ENCODE measurements at regions not wholly inside any gene's neighbourhood (a gene's known extent, or its start where the extent isn't known, plus 50 kb on each side); places are given as distances from the start of the nearest gene placed in this dataset.

- Mint-ChIP-seq H3K27me3 (ENCODE audit: low read depth) (no peaks in the 10 kb centered on the region), H3K36me3 (ENCODE audit: low read depth) (no peaks in the 10 kb centered on the region), H3K27ac (no peak overlapping the region), H3K9me3 (no peaks in the 10 kb centered on the region), H3K4me1 (no peaks in the 10 kb centered on the region), H3K4me3 (no peak overlapping the region)
- TF ChIP-seq CTCF (IDR thresholded peaks at IDR 0.05; ENCODE audit: unreplicated experiment in 3 of 3): no peak
These were observed 233.3 kb upstream of the FOXN3 start for GRCh38 chr14:89650077-89650978.

GRCh38 chr14:89649451-89650075 lies 232.5 kb upstream of the FOXN3 start:
- no peak for TF ChIP-seq CTCF (IDR thresholded peaks at IDR 0.05; ENCODE audit: unreplicated experiment in 3 of 3)
- Mint-ChIP-seq H3K27me3 (ENCODE audit: low read depth) (no peaks in the 10 kb centered on the region), H3K27ac (no peak overlapping the region), H3K4me1 (no peaks in the 10 kb centered on the region), H3K4me3 (no peak overlapping the region), H3K36me3 (ENCODE audit: low read depth) (no peaks in the 10 kb centered on the region), H3K9me3 (no peaks in the 10 kb centered on the region)

- TF ChIP-seq CTCF (IDR thresholded peaks at IDR 0.05; ENCODE audit: unreplicated experiment in 3 of 3): no peak
- H3K27ac Mint-ChIP-seq: no peak overlapping the region
- no peak overlapping the region for H3K4me3 Mint-ChIP-seq
- no peaks in the 10 kb centered on the region for H3K27me3 Mint-ChIP-seq (ENCODE audit: low read depth)
- no peaks in the 10 kb centered on the region for H3K36me3 Mint-ChIP-seq (ENCODE audit: low read depth)
- H3K9me3 Mint-ChIP-seq: no peaks in the 10 kb centered on the region
- H3K4me1 Mint-ChIP-seq: no peaks in the 10 kb centered on the region
These were observed 231.9 kb upstream of the FOXN3 start for GRCh38 chr14:89648924-89649323.

DNA sequence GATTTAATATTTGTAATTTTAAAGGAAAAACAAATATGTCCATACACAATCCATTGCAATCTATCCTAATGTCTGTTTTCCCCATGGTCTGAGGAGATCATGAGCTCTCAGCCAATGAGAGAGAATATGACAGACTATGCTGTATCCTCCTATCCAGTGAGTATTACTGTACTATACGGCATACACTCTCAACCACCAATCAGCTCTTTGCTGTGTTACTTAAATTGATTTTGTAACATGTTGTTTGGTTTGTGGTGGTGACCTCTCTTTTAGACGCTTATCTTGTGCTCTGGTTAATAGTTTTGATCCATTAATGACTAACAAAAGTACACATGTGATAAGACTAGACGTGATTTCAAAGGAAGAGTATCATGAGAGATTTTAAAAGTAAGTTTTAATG lies 231.5 kb upstream of the FOXN3 start:
- Mint-ChIP-seq H3K27ac (no peak overlapping the region), H3K27me3 (ENCODE audit: low read depth) (no peaks in the 10 kb centered on the region), H3K36me3 (ENCODE audit: low read depth) (no peaks in the 10 kb centered on the region), H3K4me1 (no peaks in the 10 kb centered on the region), H3K4me3 (no peak overlapping the region), H3K9me3 (no peaks in the 10 kb centered on the region)
- TF ChIP-seq CTCF (IDR thresholded peaks at IDR 0.05; ENCODE audit: unreplicated experiment in 3 of 3): no peak

- Mint-ChIP-seq H3K4me1 (no peaks in the 10 kb centered on the region), H3K27ac (no peak overlapping the region), H3K27me3 (ENCODE audit: low read depth) (no peaks in the 10 kb centered on the region), H3K9me3 (no peaks in the 10 kb centered on the region), H3K4me3 (no peak overlapping the region), H3K36me3 (ENCODE audit: low read depth) (no peaks in the 10 kb centered on the region)
- no peak for TF ChIP-seq CTCF (IDR thresholded peaks at IDR 0.05; ENCODE audit: unreplicated experiment in 3 of 3)
These were observed 229.9 kb upstream of the FOXN3 start for GRCh38 chr14:89646971-89647370.

All from nephron (organoid).